Stimulated activated CD4-positive, alpha-beta T cell treated with anti-CD3 and anti-CD28 coated beads, Interleukin-1b, Interleukin-23, amount 100 ng/mL, for 1 hour (primary cell): ENCODE measurements at regions not wholly inside any gene's neighbourhood (a gene's known extent, or its start where the extent isn't known, plus 50 kb on each side); places are given as distances from the start of the nearest gene placed in this dataset.

Experiments
- DNase-seq, 2 donors: peaks; one replicate each; pipeline ENCODE4 v3.0.0-alpha.2; 2020; ENCODE audit warnings: low read depth in 2 of 2

DNA sequence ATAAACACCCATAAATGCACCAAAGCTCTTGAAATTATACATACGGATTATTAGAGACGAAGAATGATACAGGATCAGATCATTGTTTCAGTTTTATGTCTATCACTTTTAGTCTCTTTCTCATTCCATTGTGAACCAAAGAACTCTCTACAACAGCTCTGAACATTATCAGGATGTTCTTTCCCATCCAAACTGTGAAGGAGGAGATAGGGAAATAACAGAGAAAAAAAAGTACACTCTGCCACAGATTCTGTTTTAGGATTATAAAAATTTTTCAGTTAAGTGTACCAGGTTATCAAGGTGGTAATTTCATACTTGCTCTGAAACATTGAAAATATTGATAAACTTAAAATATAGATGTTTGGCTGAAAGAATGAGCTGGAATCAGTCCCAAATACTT is 270.9 kb downstream of the MZT1 start:
- DNase-seq = no peak

DNA sequence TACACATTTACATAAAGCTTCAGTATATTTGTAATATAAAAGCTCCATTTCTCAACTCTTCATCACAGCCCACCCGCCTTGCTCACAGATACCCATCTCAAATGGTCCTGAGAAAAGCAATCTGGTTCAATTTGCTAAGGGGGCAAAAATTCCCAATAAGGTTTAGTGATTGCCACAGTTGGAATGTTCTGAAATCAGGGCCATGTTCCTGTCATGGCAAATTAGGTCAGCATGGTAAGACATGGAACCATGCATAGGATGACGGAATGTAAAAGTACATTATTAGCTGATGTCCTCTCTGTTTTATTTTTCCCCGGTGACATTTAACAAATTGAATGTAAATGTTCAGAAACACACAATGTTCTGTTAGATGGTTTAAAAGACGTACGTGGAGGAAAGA is 274.3 kb downstream of the MZT1 start:
- DNase-seq = no peak

DNA sequence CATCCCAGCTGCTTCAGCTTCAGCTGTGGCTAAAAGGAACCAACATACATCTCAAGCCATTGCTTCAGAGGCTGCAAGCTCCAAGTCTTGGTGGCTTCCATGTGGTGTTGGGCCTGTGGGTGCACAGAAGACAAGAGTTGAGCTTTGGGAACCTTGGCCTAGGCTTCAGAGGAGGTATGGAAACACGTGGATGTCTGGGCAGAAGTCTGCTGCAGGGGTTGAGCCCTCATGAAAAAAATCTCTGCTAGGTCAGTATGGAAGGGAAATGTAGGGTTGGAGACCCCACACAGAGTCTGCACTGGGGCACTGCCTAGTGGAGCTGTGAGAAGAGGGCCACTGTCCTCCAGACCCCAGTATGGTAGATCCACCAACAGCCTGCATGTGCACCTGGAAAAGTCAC is 279.3 kb downstream of the MZT1 start:
- no peak for DNase-seq

DNA sequence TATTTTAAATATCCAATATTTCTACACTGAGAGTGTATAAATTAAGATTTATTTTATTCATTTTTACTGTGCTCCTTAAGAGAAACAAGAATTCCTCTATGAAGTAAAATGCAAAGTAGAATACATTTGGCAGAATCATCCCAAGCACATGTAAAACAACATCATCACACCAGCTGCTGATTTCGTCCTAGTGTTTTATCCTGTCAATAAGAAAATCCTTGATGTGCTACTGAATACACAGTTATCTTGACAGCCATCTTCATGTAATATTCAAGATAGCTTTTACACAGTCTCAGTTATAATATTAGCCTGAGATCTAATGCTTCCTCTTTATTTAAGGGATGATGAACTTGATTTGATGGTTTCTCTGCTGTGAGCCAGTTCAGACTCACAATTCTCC is 282.4 kb downstream of the MZT1 start:
- DNase-seq = no peak

DNA sequence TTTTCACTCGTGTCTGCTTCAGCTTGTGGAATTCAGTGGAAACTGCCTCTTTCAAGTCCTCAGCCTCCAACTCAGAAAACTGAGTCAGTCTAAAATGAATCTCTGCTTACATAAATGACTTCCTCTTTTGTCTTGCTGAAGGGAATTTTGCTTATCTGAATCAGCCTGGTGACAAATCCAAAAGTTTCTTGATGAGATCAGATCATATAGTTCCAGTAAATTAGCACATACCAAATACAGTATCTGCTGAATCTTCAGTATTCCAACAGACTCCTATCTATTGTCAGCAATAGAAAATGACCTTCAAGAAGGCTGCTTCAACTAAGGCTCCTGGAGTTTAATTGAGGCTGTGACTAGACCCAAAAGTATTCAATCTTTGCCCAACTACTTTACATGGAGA is 290.0 kb downstream of the MZT1 start:
- no peak for DNase-seq

DNA sequence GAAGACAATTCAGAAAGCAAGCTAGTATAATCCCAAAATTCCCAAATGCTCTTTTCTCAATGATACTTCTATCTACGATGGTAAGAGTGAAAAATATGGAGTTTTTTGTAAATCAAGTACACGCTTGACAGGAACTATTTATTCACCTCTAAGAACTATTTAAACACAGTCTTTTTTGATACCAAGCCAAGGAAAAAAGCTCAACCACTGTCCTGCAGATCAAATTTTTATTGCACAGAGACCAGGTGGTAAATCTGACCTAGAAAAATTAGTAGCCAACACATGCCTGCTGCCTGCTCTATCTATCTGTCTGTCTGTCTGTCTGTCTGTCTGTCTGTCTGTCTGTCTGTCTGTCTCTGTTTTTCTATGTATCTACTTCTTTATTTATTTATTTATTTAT is 292.2 kb downstream of the MZT1 start:
- DNase-seq = no peak

DNA sequence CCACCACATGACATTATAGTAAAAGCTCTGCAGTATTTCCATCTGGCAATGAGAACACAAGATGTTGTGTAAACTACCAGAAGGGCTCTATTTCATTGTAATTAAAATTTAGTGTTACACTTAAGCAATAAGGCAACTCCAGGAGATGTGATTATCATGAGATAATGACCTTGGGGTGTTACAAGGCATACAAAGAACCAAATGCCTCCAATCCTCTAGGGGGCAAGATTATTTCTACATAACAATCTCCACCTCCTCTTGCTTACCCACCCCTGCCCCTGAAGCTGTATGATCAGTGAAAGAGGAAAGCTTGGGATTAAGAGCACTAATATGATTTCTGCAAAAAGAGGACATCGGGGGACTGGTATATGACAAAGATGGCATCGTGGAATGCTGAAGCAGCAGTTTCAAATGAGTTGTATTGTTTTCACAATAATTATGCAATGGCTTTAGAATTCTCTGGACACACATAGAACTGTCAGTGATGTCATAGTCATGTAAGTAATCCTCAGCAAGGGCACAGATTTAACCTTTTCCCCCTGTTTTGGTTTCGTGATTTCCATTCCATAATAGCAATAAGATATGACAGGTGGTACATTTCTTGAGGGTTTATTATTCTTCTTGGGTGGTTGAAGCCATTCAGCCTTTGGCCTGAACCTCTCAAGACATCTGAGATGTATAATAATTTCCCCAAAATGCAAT is 295.3 kb downstream of the MZT1 start:
- DNase-seq = no peak

DNA sequence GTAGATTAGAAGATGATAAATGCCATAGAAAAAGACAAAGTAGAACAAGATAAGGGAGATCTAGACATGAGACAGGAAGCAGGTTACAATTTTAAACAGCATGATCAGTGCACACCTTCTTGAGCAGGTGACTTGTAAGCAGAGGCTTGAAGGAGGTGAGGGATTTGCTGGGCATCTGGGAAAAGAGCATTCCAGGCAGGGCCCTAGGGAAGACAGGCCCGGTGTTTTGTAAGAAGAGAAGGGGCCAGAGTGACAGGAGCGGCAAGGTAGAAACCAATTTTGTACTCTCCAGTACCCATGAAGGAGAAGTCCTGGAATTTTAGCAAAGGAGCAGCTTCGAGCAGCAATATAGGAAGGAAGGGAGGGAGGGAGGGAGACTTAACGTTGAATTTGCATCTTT is 296.5 kb downstream of the MZT1 start:
- DNase-seq = no peak

DNA sequence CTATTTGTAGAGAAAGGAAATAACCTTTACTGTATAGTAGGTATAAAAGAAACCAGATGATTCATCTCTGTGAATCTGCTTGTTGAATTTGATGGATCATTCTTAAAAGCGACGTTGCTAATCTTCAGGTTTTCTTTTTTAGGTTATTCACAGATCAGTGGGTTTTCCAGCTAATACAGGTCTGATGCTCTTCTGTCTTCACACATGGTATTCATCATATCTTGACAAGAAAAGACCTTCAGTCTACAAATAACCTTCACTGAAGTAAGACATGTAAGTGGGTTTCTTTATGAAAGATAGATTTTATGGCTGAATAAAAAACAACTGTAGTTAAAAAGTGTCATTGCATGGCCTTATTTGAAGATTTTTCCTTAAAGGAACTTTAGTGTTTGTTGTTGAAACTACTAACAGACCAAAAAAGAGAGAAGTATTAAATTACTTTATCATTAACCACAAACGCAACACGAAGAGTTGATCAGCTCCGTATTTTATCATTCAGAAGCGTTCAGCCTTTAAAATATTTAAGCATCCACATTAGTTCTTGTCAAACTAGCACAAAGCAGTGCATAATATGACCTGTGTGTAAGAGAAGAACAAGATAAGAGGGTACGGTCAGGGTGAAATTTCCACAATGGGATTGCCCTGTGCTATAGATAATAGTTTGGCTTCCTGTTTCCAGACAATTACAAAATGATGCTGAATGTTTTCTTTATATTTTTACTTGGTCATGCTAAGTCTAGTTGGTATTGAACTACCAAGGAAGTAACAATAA is 299.5 kb downstream of the MZT1 start:
- no peak for DNase-seq

DNA sequence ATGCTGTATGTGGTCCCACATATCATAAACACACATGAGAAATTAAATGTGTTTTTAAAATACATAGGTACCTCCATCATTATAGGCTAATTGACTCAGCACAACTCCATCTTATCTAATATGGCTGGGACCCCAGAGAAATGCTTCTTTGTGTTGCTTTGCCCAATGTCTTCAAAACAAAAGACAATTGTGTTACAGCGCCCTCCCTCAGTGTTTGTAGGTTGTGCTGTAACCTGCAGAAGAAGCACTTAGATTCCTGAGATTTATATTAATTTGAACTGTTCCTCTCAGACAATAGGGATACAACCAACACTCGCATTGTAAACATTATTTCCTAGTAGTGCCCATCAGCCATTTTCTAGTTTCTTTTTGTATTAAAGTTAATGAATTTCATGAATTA is 303.4 kb downstream of the MZT1 start:
- no peak for DNase-seq

DNA sequence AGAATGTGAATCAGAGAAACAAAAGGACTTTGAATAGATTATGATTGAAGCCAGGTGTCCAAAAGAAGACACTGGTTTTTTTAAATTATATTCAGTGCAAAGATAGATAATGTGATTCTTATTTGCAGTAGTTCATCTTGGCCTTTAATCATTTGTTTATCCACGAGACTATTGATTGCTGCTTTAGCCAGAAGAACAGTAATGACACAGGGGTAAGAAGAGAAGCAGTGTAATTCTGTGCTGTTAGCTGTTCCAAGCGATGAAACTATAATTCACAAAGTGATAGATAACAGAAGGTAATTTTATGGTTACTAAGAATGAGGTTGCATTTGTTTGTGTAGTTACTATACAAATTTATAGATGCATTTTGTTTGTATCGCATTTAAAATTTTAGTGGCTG is 311.6 kb downstream of the MZT1 start:
- no peak for DNase-seq

DNA sequence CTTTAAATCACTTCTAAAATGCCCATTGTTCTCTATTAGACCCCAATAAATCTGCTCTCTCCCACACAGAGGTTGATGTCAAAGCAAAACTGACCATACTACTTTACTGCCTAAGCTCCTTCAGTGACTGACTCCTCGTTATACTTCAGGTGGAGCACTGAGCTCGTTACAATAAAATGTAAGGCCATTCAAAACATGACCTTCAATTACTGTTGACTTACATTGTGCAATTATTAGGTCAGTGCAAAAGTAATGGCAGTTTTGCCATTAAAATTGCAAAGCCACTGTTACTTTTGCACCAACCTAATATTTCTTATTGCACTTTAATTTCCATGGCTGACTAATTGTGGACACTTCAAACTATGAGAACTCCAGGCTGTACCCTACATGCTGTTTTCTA is 314.9 kb downstream of the MZT1 start:
- DNase-seq = no peak

DNA sequence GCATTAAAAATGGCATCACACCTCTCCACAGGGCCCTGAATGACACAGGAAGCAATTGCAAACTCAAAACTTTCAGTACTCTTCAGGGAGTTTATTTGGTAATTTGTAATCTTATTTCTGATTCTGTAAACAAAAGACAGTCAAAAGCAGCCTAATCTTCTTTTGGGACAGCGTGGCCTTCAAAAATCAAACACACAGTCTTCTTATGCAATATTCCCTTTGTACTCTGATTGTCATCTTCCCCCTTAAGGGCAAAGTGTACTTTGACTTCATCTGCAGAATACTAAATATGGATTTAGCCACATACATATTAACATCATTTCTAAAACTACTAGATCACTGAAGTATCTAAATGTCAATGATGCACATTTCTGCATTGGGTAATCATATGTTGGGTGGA is 322.0 kb downstream of the MZT1 start:
- DNase-seq = no peak

DNA sequence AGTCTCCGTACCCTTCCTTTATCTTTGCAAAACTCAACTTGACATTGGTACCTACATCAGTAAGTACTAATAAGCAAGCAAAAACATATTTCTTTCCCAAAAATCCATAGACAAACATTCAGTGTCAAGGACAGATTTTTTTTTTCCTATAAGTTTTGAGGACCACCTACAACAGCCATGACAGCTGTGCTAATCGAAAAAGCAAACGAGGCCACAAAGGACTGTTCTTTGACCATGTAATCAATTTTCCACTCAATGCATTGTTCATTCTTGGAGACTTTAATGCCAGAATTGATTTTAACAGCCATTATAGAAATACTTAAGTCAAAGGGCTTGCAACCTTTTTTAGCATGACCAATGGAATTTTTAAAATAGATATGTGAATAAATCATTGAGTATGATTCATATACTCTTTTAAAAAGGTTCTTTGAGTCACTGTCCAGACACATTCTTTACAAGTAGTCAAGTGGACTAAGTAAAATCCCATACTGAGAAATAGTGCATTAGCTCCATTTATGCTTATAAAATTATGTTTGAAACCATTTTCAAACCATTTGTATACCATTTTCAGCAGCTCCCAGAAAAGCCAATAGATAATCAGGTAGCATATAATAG is 323.9 kb downstream of the MZT1 start:
- no peak for DNase-seq

DNA sequence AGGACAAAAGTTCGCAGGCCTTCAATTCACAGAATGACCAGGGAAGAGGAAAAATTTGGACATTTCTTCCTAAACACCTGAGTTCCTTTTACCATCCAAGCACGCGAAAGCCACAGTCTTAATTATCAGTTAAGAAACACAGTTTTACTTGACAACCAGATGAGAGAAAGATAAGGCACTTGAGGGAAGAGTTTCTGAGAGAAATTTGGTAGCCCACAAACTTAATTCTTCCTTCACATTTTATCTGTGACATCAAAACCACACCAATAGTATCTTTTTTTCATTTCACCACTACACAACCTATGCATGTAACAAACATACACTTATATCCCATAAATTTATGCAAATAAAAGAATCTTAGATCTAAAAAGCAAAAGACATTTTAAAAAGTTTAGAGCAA is 326.6 kb downstream of the MZT1 start:
- DNase-seq = no peak

DNA sequence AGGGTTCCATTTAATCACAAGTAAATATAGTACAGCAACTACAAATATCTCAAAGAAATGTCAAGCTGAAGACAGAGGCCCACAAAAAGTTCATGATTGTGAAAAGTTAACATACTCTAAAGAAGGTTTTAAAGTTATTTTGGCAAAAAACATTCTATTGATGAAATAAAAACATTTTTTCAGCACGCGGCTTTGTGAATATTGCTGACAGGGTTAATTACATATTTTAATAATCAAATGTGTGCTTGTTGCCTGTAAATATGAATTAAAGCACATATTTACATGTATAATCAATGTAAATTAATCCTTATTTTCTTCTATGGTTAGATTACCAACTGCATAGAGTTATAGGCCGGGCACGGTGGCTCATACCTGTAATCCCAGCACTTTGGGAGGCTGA is 328.1 kb downstream of the MZT1 start:
- DNase-seq = no peak

DNA sequence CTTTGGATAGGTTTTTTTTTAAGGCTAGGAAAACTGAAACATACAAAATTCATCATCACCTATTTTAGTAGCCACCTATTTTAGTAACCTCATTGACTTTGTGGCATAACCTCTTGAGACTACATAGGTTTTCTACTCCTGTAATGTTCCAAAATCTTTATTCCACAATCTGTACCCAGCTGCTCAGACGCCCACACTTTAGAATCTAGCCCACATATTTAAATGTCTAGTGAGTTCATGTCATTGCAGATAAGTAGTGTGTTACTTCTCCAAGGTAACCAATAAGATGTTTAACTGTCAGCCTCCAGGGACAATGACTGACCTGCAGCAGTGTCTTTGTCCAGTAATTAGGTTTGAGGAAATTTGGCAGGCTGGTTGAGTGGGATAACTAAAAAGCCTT is 330.2 kb downstream of the MZT1 start:
- DNase-seq = no peak

DNA sequence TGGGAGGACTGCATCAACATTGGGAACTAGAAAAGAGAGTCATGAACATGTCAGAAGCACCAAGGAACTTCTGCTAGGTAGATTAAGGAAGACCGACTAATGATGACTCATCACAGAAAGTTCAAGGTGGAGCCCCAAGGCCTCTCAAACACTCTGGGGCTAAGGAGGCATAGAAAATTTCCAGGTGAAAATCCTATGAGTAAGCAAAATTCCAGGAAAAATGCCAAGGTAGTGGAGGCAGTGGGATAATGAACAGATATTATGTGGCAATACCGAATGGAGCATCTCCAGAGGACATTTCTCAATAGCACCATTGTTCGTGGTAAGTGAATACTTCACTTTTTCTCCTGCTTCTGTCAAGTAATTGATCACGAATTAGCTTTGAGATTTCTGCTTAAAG is 336.5 kb downstream of the MZT1 start:
- no peak for DNase-seq

DNA sequence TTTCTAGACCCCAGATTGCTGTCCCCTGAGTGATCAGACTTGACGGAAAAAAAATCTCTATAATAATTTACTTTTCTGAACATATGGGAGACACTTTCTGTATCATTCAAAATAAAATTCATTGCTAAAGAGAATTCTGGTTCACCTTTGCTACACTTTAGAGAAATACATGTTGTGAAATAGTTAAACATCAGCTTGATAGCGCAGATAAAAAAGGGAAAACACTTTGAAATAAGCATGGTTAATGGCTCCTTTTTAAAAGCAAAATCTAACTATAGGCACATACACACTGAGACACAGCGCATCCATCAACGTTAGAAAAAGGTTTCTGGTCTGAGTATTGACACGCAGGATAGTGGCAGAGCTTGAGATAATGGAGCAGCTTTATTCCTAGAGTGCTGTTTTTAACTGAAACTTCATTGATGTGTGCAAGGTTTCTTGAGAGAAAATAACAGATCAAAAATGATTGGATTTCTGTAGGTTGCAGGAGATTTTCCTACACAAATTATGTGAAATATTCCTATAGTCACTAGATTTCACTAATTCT is 341.2 kb downstream of the MZT1 start:
- DNase-seq = no peak

DNA sequence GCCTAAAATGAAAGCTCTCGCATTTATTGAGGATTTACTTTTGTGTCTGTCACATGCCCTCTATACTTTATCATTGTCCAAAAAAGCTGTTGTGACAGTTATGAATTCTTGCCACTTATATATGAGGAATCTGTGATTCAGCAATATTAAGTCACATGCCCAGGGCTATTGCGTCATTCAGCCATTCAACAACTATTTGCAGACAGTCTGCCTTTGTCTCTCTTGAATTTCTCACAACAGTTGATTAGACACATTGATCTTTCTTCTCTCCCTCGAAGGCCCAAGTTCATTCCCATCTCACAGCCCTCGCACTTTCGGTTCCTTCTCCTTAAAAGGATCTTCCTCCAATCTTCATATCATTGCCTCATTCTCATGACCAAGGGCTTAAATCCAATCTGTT is 342.6 kb downstream of the MZT1 start:
- DNase-seq = no peak

DNA sequence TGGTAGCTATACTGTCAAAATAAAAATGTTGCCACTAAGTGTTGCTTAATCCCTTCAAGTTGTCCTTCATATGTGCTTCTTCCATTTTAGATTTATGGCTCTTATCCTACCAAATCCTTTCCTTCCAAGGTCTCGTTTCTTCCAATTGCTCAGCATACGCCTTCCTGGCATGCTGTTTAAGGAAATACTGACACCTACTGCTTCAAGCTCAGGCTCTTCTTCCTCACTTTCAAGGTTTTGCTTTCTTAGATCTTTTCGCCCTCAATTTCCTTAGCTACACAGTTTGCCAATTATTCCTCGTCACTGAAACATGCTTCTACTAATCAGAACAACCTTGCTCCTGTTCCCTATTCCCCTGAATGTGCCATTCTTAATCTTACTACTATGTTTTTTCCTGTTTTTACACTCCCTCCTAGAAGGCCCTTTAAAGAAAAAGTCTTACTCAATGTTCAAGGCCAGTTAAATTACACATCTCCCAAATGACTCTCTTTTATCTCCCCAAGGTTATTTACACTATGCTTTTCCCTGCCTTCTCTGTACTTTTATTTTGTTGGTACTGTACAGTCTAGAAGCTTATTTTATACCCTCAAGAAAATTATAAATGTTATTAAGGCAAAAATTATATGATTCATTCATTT is 343.1 kb downstream of the MZT1 start:
- no peak for DNase-seq

DNA sequence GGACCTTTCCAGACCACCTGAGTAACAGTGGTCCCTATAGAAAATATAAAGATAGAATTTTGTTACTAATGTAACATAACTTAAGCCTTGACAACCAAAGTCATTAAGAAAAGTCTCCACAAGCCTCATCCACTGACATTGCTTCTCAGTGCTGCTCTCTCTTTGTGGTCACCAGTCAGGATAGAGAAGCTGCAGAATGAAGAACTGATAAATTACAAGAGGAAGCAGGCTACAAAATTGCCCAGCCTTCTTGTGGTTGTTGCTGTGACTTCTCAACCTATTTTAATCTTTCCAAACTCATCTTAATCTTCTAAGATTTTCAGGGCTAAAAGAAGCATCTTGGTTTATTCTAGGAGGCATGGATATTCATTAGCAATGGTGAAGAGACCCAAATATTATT is 343.8 kb downstream of the MZT1 start:
- DNase-seq = no peak

DNA sequence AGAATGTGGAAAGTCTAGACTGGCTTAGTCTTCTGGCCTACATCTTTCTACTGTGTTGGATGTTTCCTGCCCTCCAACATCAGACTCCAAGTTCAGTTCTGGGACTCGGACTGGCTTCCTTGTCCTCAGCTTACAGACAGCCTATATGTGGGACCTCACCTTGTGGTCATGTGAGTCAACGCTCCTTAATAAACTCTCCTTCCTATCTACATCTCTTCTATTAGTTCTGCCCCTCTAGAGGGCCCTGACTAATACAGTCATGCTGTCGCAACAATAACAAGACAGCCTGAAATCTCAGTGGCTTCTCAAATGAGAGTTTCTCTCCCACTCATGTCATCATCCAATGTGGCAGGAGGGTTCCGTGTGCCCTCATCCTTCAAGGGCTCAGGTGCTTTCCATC is 347.8 kb downstream of the MZT1 start:
- no peak for DNase-seq
